ENCODE measurements at regions not wholly inside any gene's neighbourhood (a gene's known extent, or its start where the extent isn't known, plus 50 kb on each side); places are given as distances from the start of the nearest gene placed in this dataset.
A peak's percentile ranks its signal among the peaks of the same experiment; 100 is the strongest.

GRCh38 chr20:21933526-21933925 is 228.1 kb downstream of the PAX1 start:
- DNase-seq (ENCODE audit: low read depth), result peak; percentile 20
- no peak for TF ChIP-seq MYC (IDR thresholded peaks at IDR 0.05; ENCODE audit: low read depth, low read length)
- no peak for TF ChIP-seq POLR2A (IDR thresholded peaks at IDR 0.05; ENCODE audit: extremely low read depth, insufficient read length)
- no peak for TF ChIP-seq CTCF (IDR thresholded peaks at IDR 0.05; ENCODE audit: low read depth, low read length)
- TF ChIP-seq MAX (IDR thresholded peaks at IDR 0.05; ENCODE audit: low read depth, low read length), result no peak
- H3K4me3 ChIP-seq (ENCODE audit: low read depth, low read length), result no peak overlapping the region

- DNase-seq (ENCODE audit: low read depth), result no peak
- H3K4me3 ChIP-seq (ENCODE audit: low read depth, low read length), result no peak overlapping the region
- TF ChIP-seq CTCF (IDR thresholded peaks at IDR 0.05; ENCODE audit: low read depth, low read length), result no peak
- TF ChIP-seq POLR2A (IDR thresholded peaks at IDR 0.05; ENCODE audit: extremely low read depth, insufficient read length), result no peak
- TF ChIP-seq MAX (IDR thresholded peaks at IDR 0.05; ENCODE audit: low read depth, low read length), result no peak
- TF ChIP-seq MYC (IDR thresholded peaks at IDR 0.05; ENCODE audit: low read depth, low read length), result no peak
Observed at GRCh38 chr20:21921251-21921650, 215.8 kb downstream of the PAX1 start.

GRCh38 chr20:21920211-21920610 is 214.7 kb downstream of the PAX1 start:
- no peak for DNase-seq (ENCODE audit: low read depth)
- TF ChIP-seq MAX (IDR thresholded peaks at IDR 0.05; ENCODE audit: low read depth, low read length) (no peak), CTCF (IDR thresholded peaks at IDR 0.05; ENCODE audit: low read depth, low read length) (no peak)
- H3K4me3 ChIP-seq (ENCODE audit: low read depth, low read length), result no peak overlapping the region

GRCh38 chr20:21918398-21918797 is 212.9 kb downstream of the PAX1 start:
- no peak for TF ChIP-seq MYC (IDR thresholded peaks at IDR 0.05; ENCODE audit: low read depth, low read length)
- TF ChIP-seq CTCF (IDR thresholded peaks at IDR 0.05; ENCODE audit: low read depth, low read length), result no peak
- TF ChIP-seq POLR2A (IDR thresholded peaks at IDR 0.05; ENCODE audit: extremely low read depth, insufficient read length), result no peak
- no peak for TF ChIP-seq MAX (IDR thresholded peaks at IDR 0.05; ENCODE audit: low read depth, low read length)
- no peak for DNase-seq (ENCODE audit: low read depth)
- H3K4me3 ChIP-seq (ENCODE audit: low read depth, low read length), result no peak overlapping the region

GRCh38 chr20:21902391-21902790 is 196.9 kb downstream of the PAX1 start:
- no peak for DNase-seq (ENCODE audit: low read depth)
- H3K4me3 ChIP-seq (ENCODE audit: low read depth, low read length), result no peak overlapping the region
- no peak for TF ChIP-seq MAX (IDR thresholded peaks at IDR 0.05; ENCODE audit: low read depth, low read length)
- TF ChIP-seq CTCF (IDR thresholded peaks at IDR 0.05; ENCODE audit: low read depth, low read length), result no peak
- TF ChIP-seq MYC (IDR thresholded peaks at IDR 0.05; ENCODE audit: low read depth, low read length), result no peak
- no peak for TF ChIP-seq POLR2A (IDR thresholded peaks at IDR 0.05; ENCODE audit: extremely low read depth, insufficient read length)

Data from NB4 (cell line).